ENCODE measurements at regions not wholly inside any gene's neighbourhood (a gene's known extent, or its start where the extent isn't known, plus 50 kb on each side); places are given as distances from the start of the nearest gene placed in this dataset.

GRCh38 chr10:52906046-52906445 is 133.5 kb upstream of the MBL2 start:
- no peaks in the 10 kb centered on the region for H3K36me3 Mint-ChIP-seq (ENCODE audit: insufficient read depth, unreplicated experiment)
- intact Hi-C loops (cut with micrococcal nuclease; ENCODE audit: unreplicated experiment), result no loop called here
- H3K27me3 Mint-ChIP-seq (ENCODE audit: unreplicated experiment), result no peaks in the 10 kb centered on the region
- no peak overlapping the region for H3K4me3 Mint-ChIP-seq (ENCODE audit: low read depth, unreplicated experiment)
- H3K4me1 Mint-ChIP-seq (ENCODE audit: low read depth, unreplicated experiment), result peaks cover 11% of the 10 kb centered on the region
- CTCF ChIA-PET, result interaction anchor here (1.1 kb wide), 1 partner anchor 88 kb away, joined by 3 read pairs; no protein-coding TSS in a partner anchor
- no peak for DNase-seq
- BruUV-seq (replicated peaks), result no TSS peak
- peak overlapping the region; percentile 1 for H3K27ac Mint-ChIP-seq (ENCODE audit: unreplicated experiment)
- H3K9me3 Mint-ChIP-seq (ENCODE audit: low read depth, unreplicated experiment), result no peaks in the 10 kb centered on the region
- TF ChIP-seq, protein P1, sequence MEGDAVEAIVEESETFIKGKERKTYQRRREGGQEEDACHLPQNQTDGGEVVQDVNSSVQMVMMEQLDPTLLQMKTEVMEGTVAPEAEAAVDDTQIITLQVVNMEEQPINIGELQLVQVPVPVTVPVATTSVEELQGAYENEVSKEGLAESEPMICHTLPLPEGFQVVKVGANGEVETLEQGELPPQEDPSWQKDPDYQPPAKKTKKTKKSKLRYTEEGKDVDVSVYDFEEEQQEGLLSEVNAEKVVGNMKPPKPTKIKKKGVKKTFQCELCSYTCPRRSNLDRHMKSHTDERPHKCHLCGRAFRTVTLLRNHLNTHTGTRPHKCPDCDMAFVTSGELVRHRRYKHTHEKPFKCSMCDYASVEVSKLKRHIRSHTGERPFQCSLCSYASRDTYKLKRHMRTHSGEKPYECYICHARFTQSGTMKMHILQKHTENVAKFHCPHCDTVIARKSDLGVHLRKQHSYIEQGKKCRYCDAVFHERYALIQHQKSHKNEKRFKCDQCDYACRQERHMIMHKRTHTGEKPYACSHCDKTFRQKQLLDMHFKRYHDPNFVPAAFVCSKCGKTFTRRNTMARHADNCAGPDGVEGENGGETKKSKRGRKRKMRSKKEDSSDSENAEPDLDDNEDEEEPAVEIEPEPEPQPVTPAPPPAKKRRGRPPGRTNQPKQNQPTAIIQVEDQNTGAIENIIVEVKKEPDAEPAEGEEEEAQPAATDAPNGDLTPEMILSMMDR (IDR thresholded peaks at IDR 0.05; ENCODE audit: unreplicated experiment), result no peak

DNA sequence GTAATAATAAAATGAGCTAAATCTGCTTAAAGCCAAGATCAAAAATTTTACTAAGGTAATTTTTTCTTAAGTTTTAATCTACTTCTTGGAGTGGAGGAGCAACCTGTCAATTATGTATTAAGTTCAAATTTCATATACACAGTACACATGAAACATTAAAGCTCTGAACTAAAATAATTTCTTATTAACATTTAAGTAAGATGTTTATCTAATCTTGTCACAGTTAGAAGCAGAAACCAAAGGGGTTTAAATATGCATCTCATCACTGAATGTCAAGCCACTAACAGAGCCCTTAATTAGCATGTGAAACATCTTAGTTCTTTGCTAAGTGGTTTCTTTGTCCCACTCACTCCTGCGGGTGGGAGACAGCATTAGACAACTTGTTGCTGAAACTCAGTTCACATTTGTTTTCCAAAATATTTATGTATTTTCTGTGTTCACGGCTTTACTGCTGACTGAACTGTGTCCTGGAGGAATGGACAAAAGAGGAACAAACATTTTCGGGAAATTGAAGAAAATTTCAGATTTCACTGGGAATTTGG is 130.9 kb upstream of the MBL2 start:
- no peaks in the 10 kb centered on the region for H3K9me3 Mint-ChIP-seq (ENCODE audit: low read depth, unreplicated experiment)
- no peaks in the 10 kb centered on the region for H3K27me3 Mint-ChIP-seq (ENCODE audit: unreplicated experiment)
- H3K4me1 Mint-ChIP-seq (ENCODE audit: low read depth, unreplicated experiment), result peaks cover 11% of the 10 kb centered on the region
- CTCF ChIA-PET, result no interaction called here
- BruUV-seq (replicated peaks), result no TSS peak
- no peak overlapping the region for H3K4me3 Mint-ChIP-seq (ENCODE audit: low read depth, unreplicated experiment)
- no peak for DNase-seq
- TF ChIP-seq, protein P1 (IDR thresholded peaks at IDR 0.05; ENCODE audit: unreplicated experiment), result no peak
- intact Hi-C loops (cut with micrococcal nuclease; ENCODE audit: unreplicated experiment), result no loop called here
- H3K27ac Mint-ChIP-seq (ENCODE audit: unreplicated experiment), result no peak overlapping the region
- H3K36me3 Mint-ChIP-seq (ENCODE audit: insufficient read depth, unreplicated experiment), result no peaks in the 10 kb centered on the region

GRCh38 chr10:52900593-52900992 is 128.0 kb upstream of the MBL2 start:
- Mint-ChIP-seq H3K27me3 (ENCODE audit: unreplicated experiment) (no peaks in the 10 kb centered on the region), H3K9me3 (ENCODE audit: low read depth, unreplicated experiment) (no peaks in the 10 kb centered on the region), H3K4me1 (ENCODE audit: low read depth, unreplicated experiment) (peaks cover 2% of the 10 kb centered on the region), H3K4me3 (ENCODE audit: low read depth, unreplicated experiment) (no peak overlapping the region), H3K27ac (ENCODE audit: unreplicated experiment) (no peak overlapping the region), H3K36me3 (ENCODE audit: insufficient read depth, unreplicated experiment) (no peaks in the 10 kb centered on the region)
- no peak for DNase-seq
- intact Hi-C loops (cut with micrococcal nuclease; ENCODE audit: unreplicated experiment), result no loop called here
- no TSS peak for BruUV-seq (replicated peaks)
- TF ChIP-seq, protein P1 (IDR thresholded peaks at IDR 0.05; ENCODE audit: unreplicated experiment), result no peak
- CTCF ChIA-PET, result no interaction called here

- CTCF ChIA-PET, result no interaction called here
- TF ChIP-seq, protein P1 (IDR thresholded peaks at IDR 0.05; ENCODE audit: unreplicated experiment), result no peak
- DNase-seq, result no peak
- no peaks in the 10 kb centered on the region for H3K9me3 Mint-ChIP-seq (ENCODE audit: low read depth, unreplicated experiment)
- no peaks in the 10 kb centered on the region for H3K36me3 Mint-ChIP-seq (ENCODE audit: insufficient read depth, unreplicated experiment)
- no peaks in the 10 kb centered on the region for H3K27me3 Mint-ChIP-seq (ENCODE audit: unreplicated experiment)
- H3K4me3 Mint-ChIP-seq (ENCODE audit: low read depth, unreplicated experiment), result no peak overlapping the region
- no TSS peak for BruUV-seq (replicated peaks)
- no peak overlapping the region for H3K27ac Mint-ChIP-seq (ENCODE audit: unreplicated experiment)
- intact Hi-C loops (cut with micrococcal nuclease; ENCODE audit: unreplicated experiment), result no loop called here
- H3K4me1 Mint-ChIP-seq (ENCODE audit: low read depth, unreplicated experiment), result peaks cover 11% of the 10 kb centered on the region
These were observed 124.6 kb upstream of the MBL2 start for GRCh38 chr10:52897162-52897561.

Data from Calu3 (cell line).